Activated CD4-positive, alpha-beta T cell treated with anti-CD3 and anti-CD28 coated beads for 36 hours (primary cell): ENCODE measurements at regions not wholly inside any gene's neighbourhood (a gene's known extent, or its start where the extent isn't known, plus 50 kb on each side); places are given as distances from the start of the nearest gene placed in this dataset.

Experiments used
- ATAC-seq: fragments of 200-7000 bp; cut with Tn5 transposase; one replicate; pipeline ENCODE4 v1.10.0; 2021; ENCODE audit warnings: mild to moderate bottlenecking, moderate library complexity
- CTCF ChIA-PET: fragments of 350-600 bp; sonication (Branson Sonifier 250); formaldehyde crosslinking; loops from one replicate; lab custom pipeline; 2021; ENCODE audit warnings: antibody characterized with exemption; lab: Charles Lee
- POLR2A ChIA-PET: fragments of 350-600 bp; sonication (Branson Sonifier 250); formaldehyde crosslinking; loops from one replicate; lab custom pipeline; 2021; ENCODE audit warnings: antibody characterized with exemption, inconsistent platforms; lab: Charles Lee
- DNase-seq: peaks from one replicate; pipeline ENCODE4 v3.0.0-alpha.2; 2020
- H3K27ac Mint-ChIP-seq: one replicate; pipeline ENCODE4 v1.8.0; 2021; ENCODE audit warnings: mixed read lengths
- H3K27me3 Mint-ChIP-seq: one replicate; pipeline ENCODE4 v1.8.0; 2021; ENCODE audit warnings: mixed read lengths
- H3K36me3 Mint-ChIP-seq: one replicate; pipeline ENCODE4 v1.8.0; 2021; ENCODE audit warnings: low read depth, mixed read lengths
- H3K4me1 Mint-ChIP-seq: one replicate; pipeline ENCODE4 v1.8.0; 2021; ENCODE audit warnings: mixed read lengths
- H3K4me3 Mint-ChIP-seq: one replicate; pipeline ENCODE4 v1.8.0; 2021; ENCODE audit warnings: mild to moderate bottlenecking, moderate library complexity, mixed read lengths
- H3K9me3 Mint-ChIP-seq: one replicate; pipeline ENCODE4 v1.8.0; 2021; ENCODE audit warnings: low read depth, mixed read lengths
- intact Hi-C, 2 experiments: fragments of 100-400 bp; cut with DNase I in 1 of 2; cut with micrococcal nuclease in 1 of 2; formaldehyde crosslinking; loops; one replicate each; pipeline versions ENCODE4 v1.14.2 to v1.15.1; 2022 to 2024; cut with DNase I, micrococcal nuclease

- DNase-seq (no peak), ATAC-seq (no peak)
- Mint-ChIP-seq H3K9me3 (no peaks in the 10 kb centered on the region), H3K4me1 (no peaks in the 10 kb centered on the region), H3K36me3 (no peaks in the 10 kb centered on the region), H3K4me3 (no peak overlapping the region), H3K27ac (no peak overlapping the region), H3K27me3 (no peaks in the 10 kb centered on the region)
- POLR2A ChIA-PET = no interaction called here
- intact Hi-C loops = no loop called here
- CTCF ChIA-PET = interaction anchor here (0.6 kb wide), 1 partner anchor 71 kb away, joined by 3 read pairs; no protein-coding TSS in a partner anchor
Observed at GRCh38 chr9:103942651-103943050, 151.5 kb upstream of the SMC2 start.

GRCh38 chr9:103949096-103949495, 145.0 kb upstream of the SMC2 start:
- no peaks in the 10 kb centered on the region for H3K4me1 Mint-ChIP-seq
- intact Hi-C loops = no loop called here
- H3K27ac Mint-ChIP-seq = no peak overlapping the region
- no peak for DNase-seq
- H3K36me3 Mint-ChIP-seq = no peaks in the 10 kb centered on the region
- no peaks in the 10 kb centered on the region for H3K9me3 Mint-ChIP-seq
- ChIA-PET POLR2A (no interaction called here), CTCF (no interaction called here)
- H3K4me3 Mint-ChIP-seq = no peak overlapping the region
- peaks cover 4% of the 10 kb centered on the region for H3K27me3 Mint-ChIP-seq
- ATAC-seq = no peak

GRCh38 chr9:103977163-103977562, 116.9 kb upstream of the SMC2 start:
- ChIA-PET POLR2A (no interaction called here), CTCF (no interaction called here)
- Mint-ChIP-seq H3K27ac (no peak overlapping the region), H3K4me3 (no peak overlapping the region), H3K36me3 (no peaks in the 10 kb centered on the region), H3K4me1 (no peaks in the 10 kb centered on the region), H3K9me3 (no peaks in the 10 kb centered on the region), H3K27me3 (no peaks in the 10 kb centered on the region)
- ATAC-seq (no peak), DNase-seq (no peak)
- intact Hi-C loops = no loop called here

GRCh38 chr9:103978396-103978795, 115.7 kb upstream of the SMC2 start:
- no peaks in the 10 kb centered on the region for H3K36me3 Mint-ChIP-seq
- POLR2A ChIA-PET = no interaction called here
- DNase-seq (no peak), ATAC-seq (no peak)
- no peaks in the 10 kb centered on the region for H3K9me3 Mint-ChIP-seq
- CTCF ChIA-PET = no interaction called here
- no peaks in the 10 kb centered on the region for H3K27me3 Mint-ChIP-seq
- no peak overlapping the region for H3K4me3 Mint-ChIP-seq
- intact Hi-C loops = no loop called here
- H3K4me1 Mint-ChIP-seq = no peaks in the 10 kb centered on the region
- no peak overlapping the region for H3K27ac Mint-ChIP-seq

- no peak for ATAC-seq
- ChIA-PET CTCF (no interaction called here), POLR2A (no interaction called here)
- DNase-seq = no peak
- intact Hi-C loops = no loop called here
- Mint-ChIP-seq H3K4me1 (no peaks in the 10 kb centered on the region), H3K27me3 (peaks cover 4% of the 10 kb centered on the region), H3K9me3 (no peaks in the 10 kb centered on the region), H3K27ac (no peak overlapping the region), H3K36me3 (no peaks in the 10 kb centered on the region), H3K4me3 (no peak overlapping the region)
Observed at GRCh38 chr9:103981912-103982311, 112.2 kb upstream of the SMC2 start.

GRCh38 chr9:103985077-103985476, 109.0 kb upstream of the SMC2 start:
- H3K36me3 Mint-ChIP-seq = no peaks in the 10 kb centered on the region
- H3K27ac Mint-ChIP-seq = no peak overlapping the region
- ATAC-seq = no peak
- peaks cover 4% of the 10 kb centered on the region for H3K27me3 Mint-ChIP-seq
- no peak for DNase-seq
- no peaks in the 10 kb centered on the region for H3K4me1 Mint-ChIP-seq
- ChIA-PET CTCF (no interaction called here), POLR2A (no interaction called here)
- no peaks in the 10 kb centered on the region for H3K9me3 Mint-ChIP-seq
- H3K4me3 Mint-ChIP-seq = no peak overlapping the region
- intact Hi-C loops = no loop called here

- H3K9me3 Mint-ChIP-seq = no peaks in the 10 kb centered on the region
- intact Hi-C loops = no loop called here
- ATAC-seq = no peak
Observed at GRCh38 chr9:103988821-103989220, 105.3 kb upstream of the SMC2 start.

GRCh38 chr9:103990311-103990710, 103.8 kb upstream of the SMC2 start:
- intact Hi-C loops = no loop called here
- H3K27ac Mint-ChIP-seq = no peak overlapping the region

More at GRCh38 chr9:103988821-103989220, 105.3 kb upstream of the SMC2 start:
- Mint-ChIP-seq H3K4me3 (no peak overlapping the region), H3K36me3 (no peaks in the 10 kb centered on the region), H3K27me3 (peaks cover 4% of the 10 kb centered on the region), H3K27ac (no peak overlapping the region), H3K4me1 (peaks cover 3% of the 10 kb centered on the region)
- POLR2A ChIA-PET = no interaction called here
- CTCF ChIA-PET = no interaction called here
- no peak for DNase-seq

GRCh38 chr9:103991001-103991400, 103.1 kb upstream of the SMC2 start:
- peaks cover 3% of the 10 kb centered on the region for H3K4me1 Mint-ChIP-seq
- no peaks in the 10 kb centered on the region for H3K27me3 Mint-ChIP-seq
- POLR2A ChIA-PET = no interaction called here
- ATAC-seq = no peak
- intact Hi-C loops = no loop called here
- no peaks in the 10 kb centered on the region for H3K36me3 Mint-ChIP-seq
- no peak overlapping the region for H3K4me3 Mint-ChIP-seq
- no peaks in the 10 kb centered on the region for H3K9me3 Mint-ChIP-seq
- DNase-seq = no peak
- no peak overlapping the region for H3K27ac Mint-ChIP-seq
- CTCF ChIA-PET = no interaction called here

More at GRCh38 chr9:103990311-103990710, 103.8 kb upstream of the SMC2 start:
- Mint-ChIP-seq H3K4me3 (no peak overlapping the region), H3K27me3 (no peaks in the 10 kb centered on the region), H3K4me1 (peaks cover 3% of the 10 kb centered on the region), H3K9me3 (no peaks in the 10 kb centered on the region), H3K36me3 (no peaks in the 10 kb centered on the region)
- ChIA-PET POLR2A (no interaction called here), CTCF (no interaction called here)
- DNase-seq = no peak
- peak; percentile 49 for ATAC-seq

- intact Hi-C loops = no loop called here
- peak; percentile 82 for ATAC-seq
- Mint-ChIP-seq H3K27ac (peak overlapping the region; percentile 84), H3K4me3 (no peak overlapping the region), H3K27me3 (no peaks in the 10 kb centered on the region), H3K9me3 (no peaks in the 10 kb centered on the region), H3K4me1 (peaks cover 3% of the 10 kb centered on the region), H3K36me3 (no peaks in the 10 kb centered on the region)
- ChIA-PET CTCF (no interaction called here), POLR2A (interaction anchor here (0.5 to 0.7 kb wide), 2 partner anchors 37 to 112 kb away, joined by 4 to 7 read pairs; no protein-coding TSS in a partner anchor)
- DNase-seq = no peak
Observed at GRCh38 chr9:103991698-103992097, 102.4 kb upstream of the SMC2 start.

GRCh38 chr9:103992938-103993579, 101.0 kb upstream of the SMC2 start:
- intact Hi-C loops = no loop called here
- CTCF ChIA-PET = no interaction called here

GRCh38 chr9:103997856-103998370, 96.2 kb upstream of the SMC2 start:
- POLR2A ChIA-PET = no interaction called here
- Mint-ChIP-seq H3K36me3 (no peaks in the 10 kb centered on the region), H3K4me1 (no peaks in the 10 kb centered on the region), H3K27ac (no peak overlapping the region), H3K4me3 (no peak overlapping the region), H3K9me3 (no peaks in the 10 kb centered on the region), H3K27me3 (no peaks in the 10 kb centered on the region)
- ATAC-seq = no peak
- intact Hi-C loops = no loop called here
- CTCF ChIA-PET = no interaction called here
- no peak for DNase-seq

More at GRCh38 chr9:103992938-103993579, 101.0 kb upstream of the SMC2 start:
- POLR2A ChIA-PET = no interaction called here
- Mint-ChIP-seq H3K27ac (no peak overlapping the region), H3K4me3 (no peak overlapping the region), H3K27me3 (no peaks in the 10 kb centered on the region), H3K4me1 (peaks cover 3% of the 10 kb centered on the region), H3K9me3 (no peaks in the 10 kb centered on the region), H3K36me3 (no peaks in the 10 kb centered on the region)
- DNase-seq = no peak
- ATAC-seq = no peak
